ENCODE measurements at regions not wholly inside any gene's neighbourhood (a gene's known extent, or its start where the extent isn't known, plus 50 kb on each side); places are given as distances from the start of the nearest gene placed in this dataset.

DNA sequence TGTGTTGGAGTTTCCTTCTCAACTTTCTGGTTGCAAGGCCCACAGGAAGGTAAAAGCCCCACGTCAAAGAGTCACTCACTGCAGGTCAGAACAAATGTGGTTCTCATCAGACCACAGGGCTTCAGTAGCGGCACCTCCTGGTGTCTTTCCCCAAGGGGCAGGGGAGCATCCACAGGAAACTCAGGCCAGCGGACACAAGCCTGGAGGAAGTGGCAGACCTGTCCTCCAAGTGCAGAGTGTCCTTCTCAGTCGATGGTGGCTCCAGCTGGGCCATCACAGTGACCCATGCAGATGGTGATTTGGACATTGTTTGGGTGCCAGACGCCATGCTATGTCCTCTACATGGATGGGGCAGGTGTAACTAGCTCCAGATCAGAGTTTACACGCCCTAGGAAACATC is 84.9 kb downstream of the ACKR3 start:
- no peak for DNase-seq (ENCODE audit: low read depth in 2 of 2)

- DNase-seq (ENCODE audit: low read depth in 2 of 2): no peak
Measured at GRCh38 chr2:236656166-236656565, 86.5 kb downstream of the ACKR3 start.

DNA sequence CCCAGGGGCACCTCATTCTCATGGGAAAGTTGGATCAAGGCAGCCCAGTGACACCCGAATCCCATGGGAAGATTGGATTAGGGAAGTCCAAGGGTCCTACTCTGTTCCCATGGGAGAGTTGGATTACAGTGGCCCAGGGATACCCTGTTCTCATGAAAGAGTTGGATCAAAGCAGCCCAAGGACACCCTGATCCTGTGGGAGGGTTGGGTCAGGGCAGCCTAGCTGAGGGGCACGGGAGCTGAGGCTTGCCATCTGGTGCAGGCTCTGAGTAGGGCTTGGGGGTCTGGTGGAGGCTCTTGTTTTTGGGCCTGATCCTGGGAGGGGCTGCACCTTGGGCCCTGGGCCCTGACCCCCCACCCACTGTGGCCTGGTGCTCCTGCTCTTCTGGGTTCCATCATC is 87.1 kb downstream of the ACKR3 start:
- no peak for DNase-seq (ENCODE audit: low read depth in 2 of 2)

GRCh38 chr2:236657215-236657614 is 87.6 kb downstream of the ACKR3 start:
- no peak for DNase-seq (ENCODE audit: low read depth in 2 of 2)

DNA sequence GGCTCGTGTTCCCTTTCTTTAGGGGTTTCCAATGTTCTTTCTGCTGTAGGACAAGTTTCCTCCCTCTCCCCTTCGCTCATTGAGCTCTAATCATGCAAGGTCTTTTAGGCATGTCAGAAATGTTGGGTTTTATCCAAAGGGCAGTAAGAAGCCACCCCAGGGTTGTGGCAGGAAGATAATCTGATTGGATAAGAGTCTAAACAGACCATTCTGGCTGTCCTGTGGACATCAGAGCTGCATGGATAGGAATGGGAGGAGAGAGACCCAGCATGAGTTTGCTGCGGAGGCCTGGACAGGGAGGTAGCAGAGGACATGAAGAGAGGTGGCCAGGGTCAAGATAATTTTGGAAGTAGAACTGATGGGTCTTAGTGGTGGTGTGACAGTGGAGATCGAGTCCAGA is 88.2 kb downstream of the ACKR3 start:
- DNase-seq (ENCODE audit: low read depth in 2 of 2): no peak

DNA sequence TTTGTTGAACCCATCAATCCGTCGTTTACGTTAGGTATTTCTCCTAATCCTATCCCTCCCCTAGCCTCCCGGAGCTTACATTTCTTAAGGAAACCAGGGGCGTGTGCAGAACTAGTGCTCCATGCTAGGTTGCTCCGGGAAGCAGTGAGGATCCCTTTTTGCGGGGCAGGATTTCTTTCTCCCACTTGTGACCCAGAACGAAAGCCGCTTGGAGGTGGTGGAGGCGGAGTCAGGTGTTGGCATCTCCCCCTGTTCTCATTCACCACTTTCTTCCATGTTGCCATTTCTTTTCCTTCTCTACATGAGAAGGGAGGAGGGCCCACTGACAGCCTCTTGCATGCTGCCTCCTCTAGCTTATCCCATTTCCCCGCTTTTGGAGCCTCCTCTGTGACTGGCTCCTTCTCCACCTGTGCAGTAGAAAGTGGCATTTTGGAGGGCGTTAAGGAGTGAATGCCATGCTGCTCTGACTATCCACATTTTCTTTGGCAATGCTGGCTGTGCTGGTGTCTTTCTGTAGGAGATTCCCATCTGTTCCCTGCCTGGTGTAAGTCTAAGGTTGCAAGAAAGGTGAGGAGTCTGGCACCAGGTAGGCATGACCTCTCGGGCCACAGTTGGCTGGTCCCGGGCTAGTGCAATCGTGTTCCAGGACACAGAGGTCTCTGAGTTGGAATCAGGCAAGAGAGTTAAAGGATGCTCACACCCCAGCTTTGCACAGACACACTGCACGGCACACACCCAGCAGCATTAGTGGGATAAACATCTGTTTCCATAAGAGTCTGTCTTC is 89.5 kb downstream of the ACKR3 start:
- DNase-seq (ENCODE audit: low read depth in 2 of 2): no peak

GRCh38 chr2:236659758-236660150 is 90.1 kb downstream of the ACKR3 start:
- no peak for DNase-seq (ENCODE audit: low read depth in 2 of 2)

- no peak for DNase-seq (ENCODE audit: low read depth in 2 of 2)
Measured at GRCh38 chr2:236661061-236661761, 91.6 kb downstream of the ACKR3 start.

DNA sequence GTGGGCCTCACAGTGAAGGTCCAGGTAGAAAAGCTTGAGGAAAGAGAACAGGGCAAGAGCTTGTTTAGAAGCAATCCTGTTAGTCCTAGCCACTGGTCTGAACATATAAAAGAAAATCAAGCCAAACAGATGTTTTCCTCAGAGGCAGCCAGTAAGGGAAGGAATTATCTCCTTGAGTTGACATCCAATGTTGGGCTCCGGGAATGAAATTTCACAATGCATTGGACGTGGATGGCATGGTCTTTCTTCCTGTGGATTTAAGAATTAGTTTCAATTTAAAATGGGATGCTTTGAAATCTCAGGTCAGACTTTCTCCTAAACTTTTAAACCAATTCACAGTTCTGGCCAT is 92.1 kb downstream of the ACKR3 start:
- DNase-seq (ENCODE audit: low read depth in 2 of 2): no peak

DNA sequence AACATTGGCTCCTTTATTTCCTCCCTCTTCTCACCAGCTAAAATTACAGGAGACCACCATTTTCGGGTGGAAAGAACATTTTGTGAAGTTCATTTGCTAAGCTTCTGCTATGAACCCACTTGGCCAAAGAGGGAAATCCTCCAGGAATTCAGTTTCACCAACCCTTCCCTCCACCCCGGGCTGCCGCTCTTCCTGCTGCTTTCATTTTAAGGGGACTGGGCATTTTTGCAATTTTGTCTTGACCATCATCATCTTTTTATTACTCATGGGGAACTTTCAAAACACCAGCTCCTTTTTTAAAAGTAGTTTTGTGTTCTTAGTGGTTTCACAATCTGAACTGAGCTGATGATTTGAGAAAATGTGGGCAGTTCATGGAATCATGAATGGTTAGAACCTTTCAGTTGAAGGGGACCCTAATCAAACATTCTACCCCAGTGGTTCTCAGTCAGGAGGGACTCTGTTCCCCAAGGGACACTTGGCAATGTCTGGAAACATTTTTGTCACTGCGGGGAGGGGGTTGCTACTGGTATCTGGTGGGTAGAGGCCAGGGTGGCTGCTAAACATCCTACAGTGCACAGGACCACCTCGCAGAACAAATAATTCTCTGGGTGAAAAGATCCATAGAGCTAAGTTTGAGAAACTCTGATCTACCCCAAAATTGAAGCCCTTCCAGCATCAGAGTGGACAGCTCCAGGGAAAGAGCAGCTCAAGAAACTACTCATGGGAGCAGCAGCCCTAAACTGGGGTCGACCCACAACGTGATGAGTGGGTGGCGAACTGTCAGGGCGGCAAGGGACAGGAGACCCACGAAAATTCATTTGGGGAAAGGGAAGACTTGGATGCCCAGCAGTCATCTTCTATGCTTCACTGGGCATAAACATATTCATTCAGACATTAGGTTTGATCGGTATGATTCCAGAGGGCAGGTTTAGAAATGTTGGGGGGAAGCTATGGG is 92.9 kb downstream of the ACKR3 start:
- no peak for DNase-seq (ENCODE audit: low read depth in 2 of 2)

DNA sequence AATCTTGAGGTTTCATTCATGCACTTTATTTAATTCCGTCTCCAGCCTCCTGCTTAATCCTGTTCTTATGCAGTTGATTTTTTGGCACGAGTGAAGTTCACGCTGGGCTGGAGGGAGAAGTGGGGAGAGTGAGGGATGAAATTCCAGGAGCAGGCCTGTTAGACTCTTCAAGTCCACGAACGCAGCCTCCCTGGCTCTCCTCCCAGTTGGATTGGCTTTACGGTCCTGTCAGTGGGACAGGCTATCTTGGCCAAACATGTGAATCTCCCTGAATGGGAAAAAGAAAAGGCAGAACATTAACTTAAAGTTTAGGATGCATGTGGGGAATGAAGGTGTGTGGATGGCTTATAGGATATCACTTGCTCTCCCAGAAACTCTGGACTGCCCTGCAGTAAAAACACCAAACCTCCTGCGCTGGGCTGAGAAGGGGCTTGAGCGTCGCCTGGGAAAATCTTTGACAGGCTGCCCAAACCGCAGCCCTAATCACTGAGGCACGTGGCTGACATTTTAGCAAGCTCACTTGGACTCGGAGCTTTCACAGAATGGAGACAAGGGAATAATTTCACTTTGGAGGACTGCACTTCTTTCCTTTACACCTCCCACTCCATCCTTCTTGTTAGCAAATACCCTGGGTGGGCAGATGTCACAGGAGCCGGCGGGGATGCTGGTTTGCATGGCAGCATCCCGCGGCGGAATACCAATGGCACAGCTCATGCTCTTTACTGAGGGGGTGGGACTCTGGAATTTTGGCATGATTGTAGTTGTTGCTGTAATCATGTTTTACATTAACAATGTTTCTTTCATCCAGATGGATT is 93.9 kb downstream of the ACKR3 start:
- DNase-seq (ENCODE audit: low read depth in 2 of 2): peak; percentile 65 to 67

DNA sequence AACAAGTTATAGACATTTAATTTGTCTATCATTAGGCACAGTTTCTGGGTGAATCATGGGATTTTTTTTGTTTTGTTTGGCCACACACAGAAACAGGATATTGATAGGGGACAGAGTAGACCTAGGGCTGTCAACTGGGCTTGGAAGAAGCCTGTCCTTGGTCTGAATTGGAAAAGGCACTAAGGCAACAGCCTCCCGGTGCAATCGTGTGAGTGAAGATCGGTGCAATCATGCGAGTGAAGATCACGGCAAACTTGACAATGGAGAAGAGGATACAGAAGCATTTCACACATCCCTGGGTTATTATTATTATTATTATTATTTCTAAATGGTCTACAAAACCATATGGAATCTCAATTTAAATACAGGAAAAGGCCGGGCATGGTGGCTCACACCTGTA is 94.5 kb downstream of the ACKR3 start:
- no peak for DNase-seq (ENCODE audit: low read depth in 2 of 2)

GRCh38 chr2:236665101-236665500 is 95.5 kb downstream of the ACKR3 start:
- no peak for DNase-seq (ENCODE audit: low read depth in 2 of 2)

DNA sequence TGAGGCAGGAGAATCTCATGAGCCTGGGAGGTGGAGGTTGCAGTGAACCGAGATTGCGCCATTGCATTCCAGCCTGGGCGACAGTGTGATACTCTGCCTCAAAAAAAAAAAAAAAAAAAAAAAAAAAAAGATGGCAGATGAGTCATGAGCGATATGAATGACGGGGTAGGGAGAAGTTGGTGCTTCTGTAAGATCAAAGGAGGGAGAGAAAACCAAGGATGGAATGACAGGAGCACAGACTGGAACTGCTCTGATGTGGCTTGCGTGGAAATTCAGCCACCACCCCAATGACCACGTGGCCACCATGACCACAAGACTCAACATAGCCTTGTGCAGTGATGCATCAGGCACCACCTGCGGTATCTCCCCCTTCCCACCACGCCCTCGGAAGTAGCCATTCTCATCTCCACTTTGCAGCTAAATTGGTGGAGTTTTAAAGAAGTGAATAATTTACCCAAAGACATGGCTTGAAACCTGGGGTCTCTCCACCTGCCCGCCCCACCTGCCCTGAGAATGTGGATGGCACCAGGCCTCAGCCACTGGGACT is 96.0 kb downstream of the ACKR3 start:
- no peak for DNase-seq (ENCODE audit: low read depth in 2 of 2)

DNA sequence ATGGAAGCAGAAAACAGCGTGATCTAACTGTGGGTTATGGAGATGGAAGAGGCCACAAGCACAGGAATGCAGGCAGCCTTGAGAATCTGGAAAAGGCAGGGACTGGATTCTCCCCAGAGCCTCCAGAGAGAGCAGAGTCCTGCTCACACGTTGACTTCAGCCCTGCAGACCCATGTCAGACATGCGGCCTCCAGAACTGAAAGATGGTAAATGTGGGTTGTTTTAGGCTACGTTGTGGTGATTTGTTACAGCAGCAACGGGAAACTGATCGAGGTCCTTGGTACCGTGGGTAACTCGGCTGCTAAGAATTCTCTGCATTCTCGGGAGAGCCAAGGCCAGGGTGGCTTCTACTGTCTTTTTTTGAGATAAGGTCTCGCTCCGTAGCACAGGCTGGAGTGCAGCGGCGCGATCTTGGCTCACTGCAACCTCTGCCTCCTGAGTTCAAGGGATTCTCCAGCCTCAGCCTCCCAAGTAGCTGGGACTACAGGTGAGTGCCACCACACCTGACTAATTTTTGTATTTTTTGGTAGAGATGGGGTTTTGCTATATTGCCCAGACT is 97.1 kb downstream of the ACKR3 start:
- DNase-seq (ENCODE audit: low read depth in 2 of 2): no peak

- DNase-seq (ENCODE audit: low read depth in 2 of 2): no peak
Measured at GRCh38 chr2:236667526-236667925, 97.9 kb downstream of the ACKR3 start.

DNA sequence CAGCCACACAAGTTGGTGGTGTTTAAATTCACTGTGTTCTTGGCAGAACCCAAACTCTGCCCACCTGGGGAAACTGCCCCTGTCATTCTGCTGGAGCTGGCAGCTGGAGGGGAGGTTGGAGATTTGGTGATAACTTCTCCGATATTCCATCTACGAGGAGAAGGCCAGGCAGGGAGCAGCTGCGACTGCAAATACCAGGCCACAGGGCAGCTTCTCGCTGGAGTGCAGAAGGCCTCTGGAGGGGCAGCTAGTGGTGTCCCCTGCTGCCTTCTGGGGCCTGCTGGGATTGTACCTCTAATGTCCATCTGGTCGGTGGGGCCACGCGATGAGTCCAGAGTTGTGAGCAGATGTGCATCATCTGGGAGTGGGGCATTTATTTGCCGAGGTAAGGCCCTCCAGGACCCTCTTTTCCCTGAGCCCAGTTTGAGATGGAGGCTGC is 98.9 kb downstream of the ACKR3 start:
- no peak for DNase-seq (ENCODE audit: low read depth in 2 of 2)

- DNase-seq (ENCODE audit: low read depth in 2 of 2): no peak
Measured at GRCh38 chr2:236670235-236670620, 100.6 kb downstream of the ACKR3 start.

DNA sequence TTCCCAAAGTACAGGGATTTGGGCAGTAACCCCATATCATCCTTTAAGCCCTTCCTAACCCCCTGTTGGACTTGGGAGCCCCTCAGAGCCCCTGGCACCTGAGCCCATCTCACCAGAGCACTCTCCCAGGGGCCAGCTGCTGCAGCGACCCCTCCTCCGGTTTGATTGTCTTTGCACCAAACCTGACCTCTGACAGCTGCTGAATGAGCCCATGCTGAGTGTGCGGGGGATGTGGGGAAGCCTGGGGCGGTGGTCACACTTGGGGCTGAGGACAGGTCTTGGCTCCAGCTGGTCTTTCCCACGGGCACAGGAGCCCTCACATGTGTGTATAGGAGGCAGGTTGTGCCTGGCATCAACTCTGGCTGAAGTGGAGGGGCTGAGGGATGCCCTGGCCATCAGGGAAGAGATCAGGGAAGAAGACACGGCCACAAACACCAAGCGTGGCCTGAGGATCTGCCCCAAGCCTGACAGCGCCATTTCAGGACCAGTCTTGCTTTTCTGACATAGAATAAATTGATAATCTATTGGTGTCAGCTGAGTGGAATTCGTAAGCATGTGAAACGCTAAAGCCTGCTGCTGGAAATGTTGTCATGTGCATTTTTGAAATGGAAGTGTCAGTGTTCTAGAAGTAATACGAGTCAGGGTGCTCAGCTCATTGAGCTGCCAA is 102.4 kb downstream of the ACKR3 start:
- no peak for DNase-seq (ENCODE audit: low read depth in 2 of 2)

DNA sequence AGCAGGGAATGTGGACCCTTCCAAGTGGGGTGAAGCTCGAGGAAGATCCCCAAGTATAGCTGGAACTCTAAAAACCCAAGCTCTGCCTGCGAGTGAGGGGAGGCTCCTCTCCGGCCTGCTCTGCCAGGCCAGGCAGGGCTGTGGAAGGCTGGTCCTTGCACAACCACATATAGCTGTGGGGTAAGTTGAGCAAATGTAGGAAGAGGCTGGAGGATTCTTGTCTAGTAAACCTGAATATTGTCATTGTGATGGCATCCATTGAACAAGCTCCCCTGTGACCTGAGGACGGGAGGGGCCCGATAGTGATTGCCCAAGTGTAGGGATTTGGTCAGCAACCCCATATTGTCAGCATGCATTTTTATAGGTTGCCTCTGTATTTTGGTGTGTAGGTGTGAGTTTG is 103.0 kb downstream of the ACKR3 start:
- no peak for DNase-seq (ENCODE audit: low read depth in 2 of 2)

Measured in fibroblast of skin of left biceps (primary cell).